ENCODE measurements at regions not wholly inside any gene's neighbourhood (a gene's known extent, or its start where the extent isn't known, plus 50 kb on each side); places are given as distances from the start of the nearest gene placed in this dataset.
"Not testable (repeated sequence)": the region's sequence is repeated elsewhere in the genome, so short reads cannot be mapped to it uniquely, and the experiment has no call there.

- DNase-seq, result no peak
Measured at GRCh38 chr21:22311741-22312462, 1313.7 kb downstream of the NCAM2 start.

- DNase-seq, result no peak
Measured at GRCh38 chr21:22314963-22315362, 1316.8 kb downstream of the NCAM2 start.

GRCh38 chr21:22319435-22319834, 1321.2 kb downstream of the NCAM2 start:
- DNase-seq, result no peak

GRCh38 chr21:22342889-22343288, 1344.7 kb downstream of the NCAM2 start:
- no peak for DNase-seq

GRCh38 chr21:22343303-22343702, 1345.1 kb downstream of the NCAM2 start:
- no peak for DNase-seq

GRCh38 chr21:22343721-22344120, 1345.5 kb downstream of the NCAM2 start:
- no peak for DNase-seq

GRCh38 chr21:22345624-22346023, 1347.4 kb downstream of the NCAM2 start:
- DNase-seq, result no peak

- no peak for DNase-seq
Measured at GRCh38 chr21:22346576-22346975, 1348.4 kb downstream of the NCAM2 start.

- no peak for DNase-seq
Measured at GRCh38 chr21:22351076-22351475, 1352.9 kb downstream of the NCAM2 start.

- DNase-seq, result no peak
Measured at GRCh38 chr21:22352088-22352487, 1353.9 kb downstream of the NCAM2 start.

- DNase-seq, result no peak
Measured at GRCh38 chr21:22355949-22356348, 1357.7 kb downstream of the NCAM2 start.

GRCh38 chr21:22356663-22357062, 1358.5 kb downstream of the NCAM2 start:
- DNase-seq, result no peak

GRCh38 chr21:22359599-22359998, 1361.4 kb downstream of the NCAM2 start:
- not testable (repeated sequence) for DNase-seq

- no peak for DNase-seq
Measured at GRCh38 chr21:22363504-22363903, 1365.3 kb downstream of the NCAM2 start.

GRCh38 chr21:22364163-22364562, 1366.0 kb downstream of the NCAM2 start:
- DNase-seq, result no peak

- no peak for DNase-seq
Measured at GRCh38 chr21:22374218-22374969, 1376.2 kb downstream of the NCAM2 start.

GRCh38 chr21:22377795-22378194, 1379.6 kb downstream of the NCAM2 start:
- DNase-seq, result not testable (repeated sequence)

GRCh38 chr21:22393324-22393723, 1395.1 kb downstream of the NCAM2 start:
- no peak for DNase-seq

- DNase-seq, result no peak
Measured at GRCh38 chr21:22395965-22396364, 1397.8 kb downstream of the NCAM2 start.

GRCh38 chr21:22399681-22400514, 1401.7 kb downstream of the NCAM2 start:
- no peak for DNase-seq

- DNase-seq, result no peak
Measured at GRCh38 chr21:22409571-22409970, 1411.4 kb downstream of the NCAM2 start.

- DNase-seq, result no peak
Measured at GRCh38 chr21:22416555-22416954, 1418.3 kb downstream of the NCAM2 start.

GRCh38 chr21:22421416-22422180, 1423.4 kb downstream of the NCAM2 start:
- peak; percentile 21 for DNase-seq

Measured in CD4-positive, alpha-beta T cell treated with Interleukin-10 for 1 hour (primary cell).